ENCODE measurements at regions not wholly inside any gene's neighbourhood (a gene's known extent, or its start where the extent isn't known, plus 50 kb on each side); places are given as distances from the start of the nearest gene placed in this dataset.

DNA sequence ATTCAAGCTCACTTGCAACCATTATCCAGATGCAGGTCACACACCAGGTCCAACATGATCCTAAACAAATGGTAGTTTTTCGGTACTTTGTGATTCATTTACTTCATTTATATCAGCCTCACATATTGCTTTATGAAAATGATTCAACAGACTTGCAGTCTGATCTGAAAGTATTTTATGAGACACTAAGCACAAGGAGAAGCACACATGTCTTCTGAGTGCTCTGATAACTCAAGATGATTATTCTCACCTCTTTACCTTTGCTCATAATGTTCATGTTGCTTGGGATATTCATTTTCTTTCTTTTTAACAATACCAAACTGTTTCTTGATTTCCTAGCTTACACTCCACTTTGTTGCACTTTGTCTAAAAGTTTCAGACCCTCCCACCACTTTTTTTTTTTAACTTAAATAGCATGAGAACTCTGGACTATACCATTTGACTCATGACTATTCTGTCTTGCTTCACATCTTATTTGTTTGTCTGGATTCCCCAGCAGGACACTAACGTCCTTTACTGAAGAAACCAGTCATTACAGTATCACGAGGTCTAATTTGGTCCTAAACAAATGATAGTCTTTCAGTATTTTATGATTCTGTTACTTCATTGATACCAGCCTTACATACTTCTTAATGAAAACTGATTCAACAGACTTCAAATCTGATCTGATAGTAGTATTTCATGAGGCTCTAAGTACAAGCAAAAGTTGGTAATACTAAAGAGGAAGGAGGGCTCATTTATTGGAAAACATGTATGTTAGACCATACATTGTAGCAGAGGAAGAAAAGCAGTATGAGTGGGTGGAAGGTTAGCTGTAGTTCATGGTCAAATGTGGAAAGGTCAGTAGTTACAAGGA lies 171.8 kb upstream of the AHR start (continued):
- TF ChIP-seq, protein P1, sequence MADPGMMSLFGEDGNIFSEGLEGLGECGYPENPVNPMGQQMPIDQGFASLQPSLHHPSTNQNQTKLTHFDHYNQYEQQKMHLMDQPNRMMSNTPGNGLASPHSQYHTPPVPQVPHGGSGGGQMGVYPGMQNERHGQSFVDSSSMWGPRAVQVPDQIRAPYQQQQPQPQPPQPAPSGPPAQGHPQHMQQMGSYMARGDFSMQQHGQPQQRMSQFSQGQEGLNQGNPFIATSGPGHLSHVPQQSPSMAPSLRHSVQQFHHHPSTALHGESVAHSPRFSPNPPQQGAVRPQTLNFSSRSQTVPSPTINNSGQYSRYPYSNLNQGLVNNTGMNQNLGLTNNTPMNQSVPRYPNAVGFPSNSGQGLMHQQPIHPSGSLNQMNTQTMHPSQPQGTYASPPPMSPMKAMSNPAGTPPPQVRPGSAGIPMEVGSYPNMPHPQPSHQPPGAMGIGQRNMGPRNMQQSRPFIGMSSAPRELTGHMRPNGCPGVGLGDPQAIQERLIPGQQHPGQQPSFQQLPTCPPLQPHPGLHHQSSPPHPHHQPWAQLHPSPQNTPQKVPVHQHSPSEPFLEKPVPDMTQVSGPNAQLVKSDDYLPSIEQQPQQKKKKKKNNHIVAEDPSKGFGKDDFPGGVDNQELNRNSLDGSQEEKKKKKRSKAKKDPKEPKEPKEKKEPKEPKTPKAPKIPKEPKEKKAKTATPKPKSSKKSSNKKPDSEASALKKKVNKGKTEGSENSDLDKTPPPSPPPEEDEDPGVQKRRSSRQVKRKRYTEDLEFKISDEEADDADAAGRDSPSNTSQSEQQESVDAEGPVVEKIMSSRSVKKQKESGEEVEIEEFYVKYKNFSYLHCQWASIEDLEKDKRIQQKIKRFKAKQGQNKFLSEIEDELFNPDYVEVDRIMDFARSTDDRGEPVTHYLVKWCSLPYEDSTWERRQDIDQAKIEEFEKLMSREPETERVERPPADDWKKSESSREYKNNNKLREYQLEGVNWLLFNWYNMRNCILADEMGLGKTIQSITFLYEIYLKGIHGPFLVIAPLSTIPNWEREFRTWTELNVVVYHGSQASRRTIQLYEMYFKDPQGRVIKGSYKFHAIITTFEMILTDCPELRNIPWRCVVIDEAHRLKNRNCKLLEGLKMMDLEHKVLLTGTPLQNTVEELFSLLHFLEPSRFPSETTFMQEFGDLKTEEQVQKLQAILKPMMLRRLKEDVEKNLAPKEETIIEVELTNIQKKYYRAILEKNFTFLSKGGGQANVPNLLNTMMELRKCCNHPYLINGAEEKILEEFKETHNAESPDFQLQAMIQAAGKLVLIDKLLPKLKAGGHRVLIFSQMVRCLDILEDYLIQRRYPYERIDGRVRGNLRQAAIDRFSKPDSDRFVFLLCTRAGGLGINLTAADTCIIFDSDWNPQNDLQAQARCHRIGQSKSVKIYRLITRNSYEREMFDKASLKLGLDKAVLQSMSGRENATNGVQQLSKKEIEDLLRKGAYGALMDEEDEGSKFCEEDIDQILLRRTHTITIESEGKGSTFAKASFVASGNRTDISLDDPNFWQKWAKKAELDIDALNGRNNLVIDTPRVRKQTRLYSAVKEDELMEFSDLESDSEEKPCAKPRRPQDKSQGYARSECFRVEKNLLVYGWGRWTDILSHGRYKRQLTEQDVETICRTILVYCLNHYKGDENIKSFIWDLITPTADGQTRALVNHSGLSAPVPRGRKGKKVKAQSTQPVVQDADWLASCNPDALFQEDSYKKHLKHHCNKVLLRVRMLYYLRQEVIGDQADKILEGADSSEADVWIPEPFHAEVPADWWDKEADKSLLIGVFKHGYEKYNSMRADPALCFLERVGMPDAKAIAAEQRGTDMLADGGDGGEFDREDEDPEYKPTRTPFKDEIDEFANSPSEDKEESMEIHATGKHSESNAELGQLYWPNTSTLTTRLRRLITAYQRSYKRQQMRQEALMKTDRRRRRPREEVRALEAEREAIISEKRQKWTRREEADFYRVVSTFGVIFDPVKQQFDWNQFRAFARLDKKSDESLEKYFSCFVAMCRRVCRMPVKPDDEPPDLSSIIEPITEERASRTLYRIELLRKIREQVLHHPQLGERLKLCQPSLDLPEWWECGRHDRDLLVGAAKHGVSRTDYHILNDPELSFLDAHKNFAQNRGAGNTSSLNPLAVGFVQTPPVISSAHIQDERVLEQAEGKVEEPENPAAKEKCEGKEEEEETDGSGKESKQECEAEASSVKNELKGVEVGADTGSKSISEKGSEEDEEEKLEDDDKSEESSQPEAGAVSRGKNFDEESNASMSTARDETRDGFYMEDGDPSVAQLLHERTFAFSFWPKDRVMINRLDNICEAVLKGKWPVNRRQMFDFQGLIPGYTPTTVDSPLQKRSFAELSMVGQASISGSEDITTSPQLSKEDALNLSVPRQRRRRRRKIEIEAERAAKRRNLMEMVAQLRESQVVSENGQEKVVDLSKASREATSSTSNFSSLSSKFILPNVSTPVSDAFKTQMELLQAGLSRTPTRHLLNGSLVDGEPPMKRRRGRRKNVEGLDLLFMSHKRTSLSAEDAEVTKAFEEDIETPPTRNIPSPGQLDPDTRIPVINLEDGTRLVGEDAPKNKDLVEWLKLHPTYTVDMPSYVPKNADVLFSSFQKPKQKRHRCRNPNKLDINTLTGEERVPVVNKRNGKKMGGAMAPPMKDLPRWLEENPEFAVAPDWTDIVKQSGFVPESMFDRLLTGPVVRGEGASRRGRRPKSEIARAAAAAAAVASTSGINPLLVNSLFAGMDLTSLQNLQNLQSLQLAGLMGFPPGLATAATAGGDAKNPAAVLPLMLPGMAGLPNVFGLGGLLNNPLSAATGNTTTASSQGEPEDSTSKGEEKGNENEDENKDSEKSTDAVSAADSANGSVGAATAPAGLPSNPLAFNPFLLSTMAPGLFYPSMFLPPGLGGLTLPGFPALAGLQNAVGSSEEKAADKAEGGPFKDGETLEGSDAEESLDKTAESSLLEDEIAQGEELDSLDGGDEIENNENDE (IDR thresholded peaks at IDR 0.05; ENCODE audit: insufficient replicate concordance, low read length) = no peak
- TF ChIP-seq ASH2L (IDR thresholded peaks at IDR 0.05; ENCODE audit: low read length) = no peak
